ENCODE measurements at regions not wholly inside any gene's neighbourhood (a gene's known extent, or its start where the extent isn't known, plus 50 kb on each side); places are given as distances from the start of the nearest gene placed in this dataset.

DNA sequence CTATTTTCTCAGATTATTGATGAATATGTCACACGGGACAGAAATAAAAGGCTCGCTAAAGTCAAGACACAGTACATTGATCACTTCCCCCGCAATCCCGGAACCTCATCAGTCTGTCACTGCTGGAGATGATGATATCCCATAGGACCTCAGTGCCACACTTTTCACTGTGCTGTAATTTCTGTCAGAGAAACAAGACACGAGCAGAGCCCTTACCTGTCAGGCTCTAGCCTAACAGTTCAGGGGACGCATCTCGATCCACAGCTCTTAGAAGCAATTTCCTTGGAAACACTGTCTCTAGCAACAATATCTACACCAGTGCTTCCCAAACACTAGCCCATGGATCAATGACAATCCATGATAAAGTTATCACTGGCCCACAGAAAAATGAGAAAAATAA lies 140.0 kb downstream of the GRIN2B start:
- dilution Hi-C loops (cut with HindIII; ENCODE audit: low sequenced_read_pairs, unreplicated experiment) (no loop called here), in situ Hi-C loops (cut with MboI; ENCODE audit: low sequenced_read_pairs) (no loop called here)
- 20% methylated on average over 1 of the region's 7 CpGs; no CpG with 5 or more reads in 1 of the 2 experiments for WGBS, 2 experiments (ENCODE audit: extremely low coverage in 2 of 2, insufficient read length in 1 of 2)

More for the DNA sequence above, 140.0 kb downstream of the GRIN2B start:
- Histone ChIP-seq H4K5ac (ENCODE audit: low read depth, low read length) (no peak overlapping the region), H4K91ac (ENCODE audit: insufficient read depth, low read depth, low read length) (no peak overlapping the region), H3K18ac (ENCODE audit: low read depth, low read length) (no peak overlapping the region), H2BK15ac (ENCODE audit: low read depth, low read length) (no peak overlapping the region), H3K23ac (ENCODE audit: low read depth, low read length) (no peak overlapping the region), H3K36me3 (ENCODE audit: control insufficient read depth, insufficient read depth, low read length) (no peaks in the 10 kb centered on the region), H2BK20ac (ENCODE audit: low read depth, low read length) (no peak overlapping the region), H4K8ac (ENCODE audit: low read depth in 2 of 2, low read length in 2 of 2) (no peak overlapping the region), H3K4me2 (ENCODE audit: low read depth, low read length) (no peak overlapping the region), H2BK5ac (ENCODE audit: low read depth, low read length, poor library complexity, severe bottlenecking) (no peak overlapping the region), H3K56ac (ENCODE audit: extremely low read depth, insufficient read depth, low read length) (no peak overlapping the region), H3K9me1 (ENCODE audit: insufficient read depth, low read length) (no peaks in the 10 kb centered on the region), H3K9me3 (ENCODE audit: control insufficient read depth, insufficient read depth, low read length) (no peaks in the 10 kb centered on the region; the same call in 1 of the 2 replicates), H2AK9ac (replicated peaks; ENCODE audit: low read depth, low read length, poor library complexity) (no peak overlapping the region), H2BK120ac (ENCODE audit: low read depth, low read length) (no peak overlapping the region), H4K20me1 (ENCODE audit: insufficient read depth, low read length) (no peaks in the 10 kb centered on the region), H3K4me3 (ENCODE audit: insufficient read depth, low read depth, low read length) (no peak overlapping the region), H3K9ac (ENCODE audit: low read depth, low read length) (no peak overlapping the region), H3K79me1 (ENCODE audit: low read depth in 1 of 2, low read length in 2 of 2) (no peaks in the 10 kb centered on the region), H2AFZ (replicated peaks; ENCODE audit: low read length, poor library complexity) (no peak overlapping the region), H3K27ac (ENCODE audit: insufficient read depth, low read length) (no peak overlapping the region), H3K14ac (replicated peaks; ENCODE audit: low read depth, low read length) (no peak overlapping the region), H3K4ac (ENCODE audit: low read depth, low read length) (no peak overlapping the region), H3K27me3 (ENCODE audit: control insufficient read depth, insufficient read depth, low read length) (no peaks in the 10 kb centered on the region), H3K4me1 (ENCODE audit: control insufficient read depth, insufficient read depth, low read length) (no peaks in the 10 kb centered on the region), H2AK5ac (ENCODE audit: low read depth, low read length) (no peak overlapping the region)
- POLR2A ChIA-PET (ENCODE audit: unreplicated experiment): no interaction called here
- no TSS peak for BruUV-seq (replicated peaks)
- DNase-seq (no peak), ATAC-seq (ENCODE audit: low read depth) (no peak)
- TF ChIP-seq MAFK (IDR thresholded peaks at IDR 0.05; ENCODE audit: low read depth, low read length) (no peak), MXI1 (IDR thresholded peaks at IDR 0.05; ENCODE audit: borderline replicate concordance, low read depth, low read length) (no peak), POLR2A (IDR thresholded peaks at IDR 0.05; ENCODE audit: low read depth, low read length) (no peak)
- intact Hi-C loops (cut with micrococcal nuclease): no loop called here
- CTCF ChIA-PET: no interaction called here

All from IMR-90 (cell line).